ENCODE measurements at regions not wholly inside any gene's neighbourhood (a gene's known extent, or its start where the extent isn't known, plus 50 kb on each side); places are given as distances from the start of the nearest gene placed in this dataset.

DNA sequence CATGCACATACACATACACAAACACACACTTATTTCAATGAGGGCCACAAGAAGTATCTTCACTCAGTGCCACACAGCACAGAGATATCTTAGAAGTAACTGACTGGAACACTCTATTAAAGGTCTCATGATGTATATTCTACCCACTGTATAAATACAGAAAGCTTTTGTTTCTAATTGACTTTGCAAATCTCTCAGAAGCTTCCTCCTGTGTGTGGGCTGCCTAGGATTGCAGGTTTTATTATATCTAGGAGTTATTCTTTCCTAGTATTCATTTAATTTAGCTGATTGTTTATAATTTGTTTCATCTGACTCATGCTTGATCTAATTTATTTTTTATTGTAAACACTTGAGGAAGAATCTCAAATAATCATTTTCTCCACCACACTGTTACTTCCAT, 262.4 kb upstream of the ACTBL2 start:
- TF ChIP-seq, protein P1, sequence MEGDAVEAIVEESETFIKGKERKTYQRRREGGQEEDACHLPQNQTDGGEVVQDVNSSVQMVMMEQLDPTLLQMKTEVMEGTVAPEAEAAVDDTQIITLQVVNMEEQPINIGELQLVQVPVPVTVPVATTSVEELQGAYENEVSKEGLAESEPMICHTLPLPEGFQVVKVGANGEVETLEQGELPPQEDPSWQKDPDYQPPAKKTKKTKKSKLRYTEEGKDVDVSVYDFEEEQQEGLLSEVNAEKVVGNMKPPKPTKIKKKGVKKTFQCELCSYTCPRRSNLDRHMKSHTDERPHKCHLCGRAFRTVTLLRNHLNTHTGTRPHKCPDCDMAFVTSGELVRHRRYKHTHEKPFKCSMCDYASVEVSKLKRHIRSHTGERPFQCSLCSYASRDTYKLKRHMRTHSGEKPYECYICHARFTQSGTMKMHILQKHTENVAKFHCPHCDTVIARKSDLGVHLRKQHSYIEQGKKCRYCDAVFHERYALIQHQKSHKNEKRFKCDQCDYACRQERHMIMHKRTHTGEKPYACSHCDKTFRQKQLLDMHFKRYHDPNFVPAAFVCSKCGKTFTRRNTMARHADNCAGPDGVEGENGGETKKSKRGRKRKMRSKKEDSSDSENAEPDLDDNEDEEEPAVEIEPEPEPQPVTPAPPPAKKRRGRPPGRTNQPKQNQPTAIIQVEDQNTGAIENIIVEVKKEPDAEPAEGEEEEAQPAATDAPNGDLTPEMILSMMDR (IDR thresholded peaks at IDR 0.05 in 4 of 5, conservative IDR thresholded peaks at IDR 0.05 in 1 of 5) = no peak
- no peak for TF ChIP-seq POLR2A (IDR thresholded peaks at IDR 0.05)
